BE2C (cell line): ENCODE measurements at regions not wholly inside any gene's neighbourhood (a gene's known extent, or its start where the extent isn't known, plus 50 kb on each side); places are given as distances from the start of the nearest gene placed in this dataset.

Experiments used
- DNase-seq: peaks from one replicate; pipeline ENCODE4 v3.0.0-alpha.2; 2020
- H3K27me3 ChIP-seq: fragments of 250-450 bp; sonication (Bioruptor Pico); 2 replicates; pipeline ENCODE4 v1.5.1; 2020; ENCODE audit warnings: mild to moderate bottlenecking
- H3K36me3 ChIP-seq: fragments of 250-450 bp; sonication (Bioruptor Pico); 2 replicates; pipeline ENCODE4 v1.5.1; 2020; ENCODE audit warnings: mild to moderate bottlenecking
- H3K4me1 ChIP-seq: fragments of 250-450 bp; sonication (Bioruptor Pico); 2 replicates; pipeline ENCODE4 v1.5.1; 2020
- H3K4me3 ChIP-seq: 2 replicates; pipeline ENCODE4 v1.5.1; 2011; ENCODE audit warnings: low read depth, low read length
- H3K9me3 ChIP-seq: fragments of 250-450 bp; sonication (Bioruptor Pico); 2 replicates; pipeline ENCODE4 v1.5.1; 2020
- TF ChIP-seq, protein P1 (sequence below): IDR thresholded peaks from 2 replicates; pipeline ENCODE4 v1.5.1; 2012; ENCODE audit warnings: mild to moderate bottlenecking, low read depth, low read length

DNA sequence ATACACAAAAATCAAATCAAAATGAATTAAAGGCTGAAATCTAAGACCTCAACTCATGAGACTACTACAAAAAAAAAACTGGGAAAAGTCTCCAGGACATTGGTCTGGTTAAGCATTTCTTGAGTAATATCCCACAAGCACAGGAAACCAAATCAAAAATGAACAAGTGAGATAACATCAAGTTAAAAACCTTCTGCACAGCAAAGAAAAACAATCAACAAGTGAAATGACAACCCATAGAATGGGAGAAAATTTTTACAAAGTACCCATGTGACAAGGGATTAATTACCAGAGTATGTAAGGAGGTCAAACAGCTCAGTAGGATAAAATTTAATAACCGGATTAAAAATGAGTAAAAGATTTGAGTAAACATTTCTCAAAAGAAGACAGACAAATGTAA, 338.7 kb downstream of the SLC16A7 start:
- H3K9me3 ChIP-seq: no peaks in the 10 kb centered on the region
- H3K4me3 ChIP-seq: no peak overlapping the region
- no peaks in the 10 kb centered on the region for H3K36me3 ChIP-seq
- H3K4me1 ChIP-seq: no peaks in the 10 kb centered on the region
- TF ChIP-seq, protein P1, sequence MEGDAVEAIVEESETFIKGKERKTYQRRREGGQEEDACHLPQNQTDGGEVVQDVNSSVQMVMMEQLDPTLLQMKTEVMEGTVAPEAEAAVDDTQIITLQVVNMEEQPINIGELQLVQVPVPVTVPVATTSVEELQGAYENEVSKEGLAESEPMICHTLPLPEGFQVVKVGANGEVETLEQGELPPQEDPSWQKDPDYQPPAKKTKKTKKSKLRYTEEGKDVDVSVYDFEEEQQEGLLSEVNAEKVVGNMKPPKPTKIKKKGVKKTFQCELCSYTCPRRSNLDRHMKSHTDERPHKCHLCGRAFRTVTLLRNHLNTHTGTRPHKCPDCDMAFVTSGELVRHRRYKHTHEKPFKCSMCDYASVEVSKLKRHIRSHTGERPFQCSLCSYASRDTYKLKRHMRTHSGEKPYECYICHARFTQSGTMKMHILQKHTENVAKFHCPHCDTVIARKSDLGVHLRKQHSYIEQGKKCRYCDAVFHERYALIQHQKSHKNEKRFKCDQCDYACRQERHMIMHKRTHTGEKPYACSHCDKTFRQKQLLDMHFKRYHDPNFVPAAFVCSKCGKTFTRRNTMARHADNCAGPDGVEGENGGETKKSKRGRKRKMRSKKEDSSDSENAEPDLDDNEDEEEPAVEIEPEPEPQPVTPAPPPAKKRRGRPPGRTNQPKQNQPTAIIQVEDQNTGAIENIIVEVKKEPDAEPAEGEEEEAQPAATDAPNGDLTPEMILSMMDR: no peak
- DNase-seq: no peak
- no peaks in the 10 kb centered on the region for H3K27me3 ChIP-seq

DNA sequence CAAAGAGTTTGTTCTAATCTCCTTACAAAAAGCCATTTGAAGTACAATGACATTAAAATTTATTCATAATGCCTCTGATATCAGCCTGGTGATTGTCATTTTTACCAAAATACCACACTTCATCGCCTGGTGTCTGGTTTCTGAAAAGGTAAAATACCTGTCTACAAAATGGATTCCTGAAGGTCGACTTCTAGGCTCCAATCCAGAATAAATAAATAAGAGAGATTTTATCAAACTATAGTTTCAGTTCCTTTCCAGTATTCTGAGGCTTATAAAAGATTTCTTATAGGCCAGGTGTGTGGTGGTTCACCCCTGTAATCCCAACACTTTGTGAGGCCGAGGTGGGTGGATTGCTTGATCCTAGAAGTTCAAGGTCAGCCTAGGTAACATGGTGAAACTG, 340.7 kb downstream of the SLC16A7 start:
- Histone ChIP-seq H3K9me3 (no peaks in the 10 kb centered on the region), H3K36me3 (no peaks in the 10 kb centered on the region), H3K4me3 (no peak overlapping the region), H3K4me1 (no peaks in the 10 kb centered on the region), H3K27me3 (no peaks in the 10 kb centered on the region)
- TF ChIP-seq, protein P1: no peak
- no peak for DNase-seq

- DNase-seq: no peak
Observed at GRCh38 chr12:59937148-59937547, 341.3 kb downstream of the SLC16A7 start.

DNA sequence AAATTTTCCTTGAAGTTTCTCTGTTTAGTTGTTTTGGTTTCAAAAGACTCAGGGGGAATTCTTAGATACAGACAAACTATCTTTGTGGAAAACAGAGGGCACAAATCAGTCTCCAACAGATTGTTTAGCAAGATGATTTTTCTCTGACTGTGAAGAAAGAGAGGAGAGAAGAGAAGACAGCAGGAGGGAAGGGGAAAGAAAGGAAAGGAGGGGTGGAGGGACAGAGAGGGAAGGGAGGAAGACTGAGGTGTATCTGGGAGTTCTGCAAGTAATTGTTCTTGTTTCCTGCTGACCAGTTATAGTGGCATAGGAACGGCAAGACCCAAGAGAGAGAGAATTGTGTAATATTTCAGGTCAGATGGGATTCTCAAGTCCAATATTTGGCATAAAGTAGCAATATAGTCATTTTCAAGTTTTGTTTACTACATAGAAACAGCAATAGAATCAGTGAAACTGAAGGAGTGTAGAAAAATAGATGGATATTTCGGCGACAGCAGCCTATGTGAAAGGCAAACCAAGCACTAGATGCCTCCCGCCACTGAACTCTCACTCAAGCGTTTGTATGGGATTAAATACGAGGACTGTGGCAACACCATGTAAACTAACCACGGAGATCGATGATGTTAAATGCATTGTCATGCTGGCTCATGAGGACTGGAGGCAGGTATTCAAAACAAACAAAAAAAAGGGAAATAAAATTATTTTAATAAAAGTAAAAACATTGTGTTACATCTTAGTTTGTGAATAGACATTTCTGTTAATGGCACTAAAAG, 342.5 kb downstream of the SLC16A7 start:
- H3K4me1 ChIP-seq: no peaks in the 10 kb centered on the region
- H3K36me3 ChIP-seq: no peaks in the 10 kb centered on the region
- TF ChIP-seq, protein P1: no peak
- no peak overlapping the region for H3K4me3 ChIP-seq
- no peaks in the 10 kb centered on the region for H3K27me3 ChIP-seq
- no peak for DNase-seq
- no peaks in the 10 kb centered on the region for H3K9me3 ChIP-seq

More at GRCh38 chr12:59937148-59937547, 341.3 kb downstream of the SLC16A7 start:
- H3K4me3 ChIP-seq: no peak overlapping the region
- no peaks in the 10 kb centered on the region for H3K4me1 ChIP-seq
- no peaks in the 10 kb centered on the region for H3K27me3 ChIP-seq
- TF ChIP-seq, protein P1: no peak
- no peaks in the 10 kb centered on the region for H3K9me3 ChIP-seq
- H3K36me3 ChIP-seq: no peaks in the 10 kb centered on the region

DNA sequence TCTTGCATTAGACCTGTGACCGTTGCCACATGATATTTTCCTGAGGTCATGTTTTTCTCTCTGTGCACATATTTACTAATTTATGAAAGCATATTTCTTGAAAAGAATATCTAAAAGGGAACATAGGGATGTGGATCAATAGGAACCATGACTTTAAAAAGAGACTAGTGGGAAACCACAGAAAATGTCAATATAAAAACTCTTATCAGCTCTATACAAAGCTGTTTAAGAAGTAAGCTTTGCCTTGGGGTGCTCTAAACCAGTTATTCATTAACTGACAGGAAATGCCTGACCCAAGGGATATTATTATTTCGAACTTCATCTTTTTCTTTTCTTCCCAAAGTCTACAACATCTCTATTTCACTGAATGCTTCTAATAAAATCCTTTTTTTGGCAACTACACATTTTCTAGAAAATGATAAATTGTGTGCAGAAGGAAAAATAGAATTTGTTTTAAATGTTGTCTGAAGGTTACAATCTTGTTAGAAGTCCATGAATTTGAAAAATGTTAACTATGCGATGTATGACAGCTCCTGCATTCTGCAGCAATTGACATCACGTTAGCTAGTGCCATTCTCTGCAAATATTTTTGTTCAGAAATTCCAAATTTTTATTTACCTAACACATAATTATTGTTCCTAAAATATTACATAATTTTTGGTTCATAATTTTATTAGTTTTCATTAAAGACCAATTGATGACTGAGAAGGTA, 345.0 kb downstream of the SLC16A7 start:
- no peaks in the 10 kb centered on the region for H3K36me3 ChIP-seq
- no peak overlapping the region for H3K4me3 ChIP-seq
- TF ChIP-seq, protein P1: no peak

GRCh38 chr12:59941461-59941860, 345.6 kb downstream of the SLC16A7 start:
- Histone ChIP-seq H3K36me3 (no peaks in the 10 kb centered on the region), H3K4me1 (no peaks in the 10 kb centered on the region), H3K4me3 (no peak overlapping the region), H3K27me3 (no peaks in the 10 kb centered on the region), H3K9me3 (no peaks in the 10 kb centered on the region)
- no peak for DNase-seq
- TF ChIP-seq, protein P1: no peak

More for the DNA sequence above, 345.0 kb downstream of the SLC16A7 start:
- H3K4me1 ChIP-seq: no peaks in the 10 kb centered on the region
- no peak for DNase-seq
- H3K9me3 ChIP-seq: no peaks in the 10 kb centered on the region
- H3K27me3 ChIP-seq: no peaks in the 10 kb centered on the region
